NB4 (cell line): ENCODE measurements at regions not wholly inside any gene's neighbourhood (a gene's known extent, or its start where the extent isn't known, plus 50 kb on each side); places are given as distances from the start of the nearest gene placed in this dataset.

Source experiments
- MYC ChIP-seq: IDR thresholded peaks from 2 replicates; pipeline ENCODE4 v1.6.1; 2011; ENCODE audit warnings: low read depth, low read length
- POLR2A ChIP-seq: IDR thresholded peaks from 2 replicates; pipeline ENCODE4 v1.6.1; 2011; ENCODE audit warnings: mild to moderate bottlenecking; ENCODE audit not compliant: insufficient read length; ENCODE audit errors: extremely low read depth
- TF ChIP-seq, protein P1 (sequence below): IDR thresholded peaks from one replicate; pipeline ENCODE4 v1.5.1; 2012; ENCODE audit warnings: low read depth, low read length
- TF ChIP-seq, protein P2 (sequence below): IDR thresholded peaks from 2 replicates; pipeline ENCODE4 v1.6.1; 2011; ENCODE audit warnings: low read depth, low read length

DNA sequence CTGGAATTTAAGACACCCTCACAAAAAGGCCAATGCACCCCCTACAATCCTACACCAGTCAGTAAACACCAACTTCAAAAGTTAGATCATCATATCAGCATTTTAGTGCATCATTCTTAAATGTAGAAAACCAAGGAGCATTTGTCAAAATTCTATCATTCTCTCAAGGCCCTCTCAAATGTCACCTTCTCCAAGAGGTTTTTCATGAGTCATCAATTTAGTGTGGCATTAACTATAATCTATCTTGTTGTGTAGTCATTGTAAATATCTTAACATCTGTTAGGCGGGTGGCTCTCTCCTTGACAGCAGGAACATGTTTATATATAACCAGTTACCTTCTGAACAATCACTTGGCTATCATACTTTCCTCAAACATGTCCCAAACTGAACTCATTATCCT lies 62.1 kb upstream of the G2E3 start:
- TF ChIP-seq, protein P1, sequence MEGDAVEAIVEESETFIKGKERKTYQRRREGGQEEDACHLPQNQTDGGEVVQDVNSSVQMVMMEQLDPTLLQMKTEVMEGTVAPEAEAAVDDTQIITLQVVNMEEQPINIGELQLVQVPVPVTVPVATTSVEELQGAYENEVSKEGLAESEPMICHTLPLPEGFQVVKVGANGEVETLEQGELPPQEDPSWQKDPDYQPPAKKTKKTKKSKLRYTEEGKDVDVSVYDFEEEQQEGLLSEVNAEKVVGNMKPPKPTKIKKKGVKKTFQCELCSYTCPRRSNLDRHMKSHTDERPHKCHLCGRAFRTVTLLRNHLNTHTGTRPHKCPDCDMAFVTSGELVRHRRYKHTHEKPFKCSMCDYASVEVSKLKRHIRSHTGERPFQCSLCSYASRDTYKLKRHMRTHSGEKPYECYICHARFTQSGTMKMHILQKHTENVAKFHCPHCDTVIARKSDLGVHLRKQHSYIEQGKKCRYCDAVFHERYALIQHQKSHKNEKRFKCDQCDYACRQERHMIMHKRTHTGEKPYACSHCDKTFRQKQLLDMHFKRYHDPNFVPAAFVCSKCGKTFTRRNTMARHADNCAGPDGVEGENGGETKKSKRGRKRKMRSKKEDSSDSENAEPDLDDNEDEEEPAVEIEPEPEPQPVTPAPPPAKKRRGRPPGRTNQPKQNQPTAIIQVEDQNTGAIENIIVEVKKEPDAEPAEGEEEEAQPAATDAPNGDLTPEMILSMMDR = no peak
- no peak for TF ChIP-seq POLR2A
- no peak for TF ChIP-seq MYC
- TF ChIP-seq, protein P2, sequence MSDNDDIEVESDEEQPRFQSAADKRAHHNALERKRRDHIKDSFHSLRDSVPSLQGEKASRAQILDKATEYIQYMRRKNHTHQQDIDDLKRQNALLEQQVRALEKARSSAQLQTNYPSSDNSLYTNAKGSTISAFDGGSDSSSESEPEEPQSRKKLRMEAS = no peak
